ENCODE measurements at regions not wholly inside any gene's neighbourhood (a gene's known extent, or its start where the extent isn't known, plus 50 kb on each side); places are given as distances from the start of the nearest gene placed in this dataset.

DNA sequence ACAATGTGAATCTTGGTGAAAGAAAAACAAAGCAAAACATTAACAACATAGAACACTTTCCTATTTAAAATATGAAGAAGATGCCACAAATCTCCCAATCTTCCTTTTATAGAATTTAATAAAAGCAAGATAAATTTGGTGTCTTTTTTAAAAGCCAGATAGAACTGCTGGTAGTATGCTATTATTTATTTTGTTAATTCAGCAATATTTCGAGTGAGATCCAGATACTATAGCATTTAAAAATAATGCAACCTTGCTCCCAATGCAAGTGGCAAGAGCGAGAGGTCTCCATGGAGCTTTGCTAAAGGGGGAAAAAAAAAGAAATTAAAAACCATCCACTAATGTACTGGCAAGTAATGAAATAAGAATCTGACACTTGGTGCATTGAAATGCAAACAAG, 121.8 kb downstream of the IL20RB start:
- Histone ChIP-seq H3K27me3 (replicated peaks in 1 of 2; ENCODE audit: control insufficient read depth in 2 of 2, extremely low read depth in 1 of 2, insufficient read depth in 2 of 2, low read length in 1 of 2) (peaks cover 0 to 2% of the 10 kb centered on the region in 2 experiments), H3K27ac (ENCODE audit: low read length) (no peak overlapping the region), H3K4me3 (ENCODE audit: control insufficient read depth in 1 of 2, extremely low read depth in 1 of 2, low read length in 1 of 2) (no peak overlapping the region), H3K9me3 (no peaks in the 10 kb centered on the region), H3K4me1 (ENCODE audit: control insufficient read depth in 1 of 2, extremely low read depth in 1 of 2, insufficient read depth in 2 of 2, low read length in 2 of 2) (no peaks in the 10 kb centered on the region), H3K36me3 (ENCODE audit: control insufficient read depth in 2 of 2, extremely low read depth in 1 of 2, insufficient read depth in 1 of 2, low read length in 1 of 2) (no peaks in the 10 kb centered on the region)
- ChIA-PET CTCF (no interaction called here), POLR2A (no interaction called here)
- Mint-ChIP-seq H3K4me3 (no peak overlapping the region), H3K27me3 (peaks cover 29 to 39% of the 10 kb centered on the region in 2 donors), H3K36me3 (no peaks in the 10 kb centered on the region), H3K27ac (no peak overlapping the region), H3K9me3 (no peaks in the 10 kb centered on the region), H3K4me1 (no peaks in the 10 kb centered on the region)
- DNase-seq = no peak
- WGBS (ENCODE audit: insufficient coverage) = no CpG with 5 or more reads among the region's 2 CpGs
- ATAC-seq (replicated peaks in 1 of 4) = no peak

DNA sequence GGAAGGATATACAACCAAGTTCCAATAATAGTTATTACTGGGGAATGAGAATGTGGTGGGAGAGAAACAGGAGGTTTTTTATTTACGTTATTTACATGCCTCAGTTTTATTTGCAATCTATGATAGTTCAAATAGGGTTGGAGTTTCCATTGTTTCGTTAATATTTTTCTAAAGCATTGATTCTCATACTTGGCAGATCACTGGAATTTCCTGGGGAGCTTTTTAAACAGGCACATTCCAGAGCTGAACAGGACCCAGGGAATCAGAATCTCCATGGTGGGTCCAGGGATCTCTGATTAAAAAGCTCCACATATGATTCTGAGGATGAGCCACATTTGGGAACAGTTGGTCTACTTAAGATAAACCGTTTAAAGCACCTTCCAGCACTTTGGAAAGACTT, 123.9 kb downstream of the IL20RB start:
- WGBS (ENCODE audit: insufficient coverage) = no CpG with 5 or more reads among the region's 3 CpGs
- no peak overlapping the region for H3K27ac ChIP-seq (ENCODE audit: low read length)
- DNase-seq = no peak
- ChIA-PET CTCF (no interaction called here), POLR2A (interaction anchor here in 1 of 2 donors (0.5 kb wide), 1 partner anchor 12 kb away, joined by 7 read pairs; no protein-coding TSS in a partner anchor)
- Mint-ChIP-seq H3K4me1 (no peaks in the 10 kb centered on the region), H3K9me3 (no peaks in the 10 kb centered on the region), H3K27me3 (peaks cover 26 to 29% of the 10 kb centered on the region in 2 donors), H3K27ac (no peak overlapping the region), H3K36me3 (no peaks in the 10 kb centered on the region), H3K4me3 (no peak overlapping the region)
- no peaks in the 10 kb centered on the region for H3K4me1 ChIP-seq (ENCODE audit: control insufficient read depth in 1 of 2, extremely low read depth in 1 of 2, insufficient read depth in 2 of 2, low read length in 2 of 2)
- no peaks in the 10 kb centered on the region for H3K9me3 ChIP-seq
- H3K36me3 ChIP-seq (ENCODE audit: control insufficient read depth in 2 of 2, extremely low read depth in 1 of 2, insufficient read depth in 1 of 2, low read length in 1 of 2) = no peaks in the 10 kb centered on the region
- H3K27me3 ChIP-seq (replicated peaks in 1 of 2; ENCODE audit: control insufficient read depth in 2 of 2, extremely low read depth in 1 of 2, insufficient read depth in 2 of 2, low read length in 1 of 2) = peaks cover 0 to 2% of the 10 kb centered on the region in 2 experiments
- no peak overlapping the region for H3K4me3 ChIP-seq (ENCODE audit: control insufficient read depth in 1 of 2, extremely low read depth in 1 of 2, low read length in 1 of 2)
- ATAC-seq (replicated peaks in 1 of 4) = no peak

DNA sequence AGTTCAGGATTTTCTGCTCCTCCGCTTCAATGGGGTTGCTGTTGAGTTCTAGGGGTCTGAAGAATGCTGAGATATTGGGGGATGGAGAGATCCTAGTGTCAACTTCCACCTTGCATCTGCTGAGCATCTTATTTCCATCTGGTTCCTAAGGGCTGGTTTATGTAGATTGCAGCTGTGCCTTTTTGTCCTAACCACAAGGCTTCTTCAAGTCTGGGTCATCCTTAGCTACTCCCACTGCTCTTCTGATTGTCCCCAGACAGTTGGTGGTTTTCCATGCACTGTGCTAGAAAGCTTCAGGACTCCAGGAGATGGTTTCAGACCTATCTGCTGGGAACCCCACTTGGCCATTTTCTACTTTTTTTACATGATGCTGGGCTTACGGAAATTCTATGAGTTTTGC, 125.0 kb downstream of the IL20RB start:
- WGBS (ENCODE audit: insufficient coverage) = 100% methylated on average over 1 of the region's 2 CpGs
- CTCF ChIA-PET = no interaction called here
- no peaks in the 10 kb centered on the region for H3K4me1 Mint-ChIP-seq

DNA sequence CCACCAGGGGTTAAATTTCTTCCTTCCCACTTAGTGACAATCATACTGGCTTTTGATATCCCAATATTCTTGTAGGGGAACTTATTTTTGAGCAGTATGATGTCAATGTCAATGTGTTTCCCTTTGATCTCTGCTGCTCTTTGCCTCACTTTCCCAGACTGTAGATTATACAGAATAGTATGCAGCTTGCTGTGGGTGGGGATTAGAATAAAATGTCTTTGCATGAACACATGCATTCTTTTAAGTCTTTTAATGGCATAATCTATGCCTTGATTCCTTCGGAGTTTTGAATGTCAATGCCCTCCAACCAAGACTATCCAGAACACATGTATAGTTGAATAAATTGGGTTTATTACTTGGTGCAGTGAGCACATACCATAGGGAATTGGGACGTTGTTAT, 125.5 kb downstream of the IL20RB start:
- Mint-ChIP-seq H3K27me3 (peaks cover 17 to 18% of the 10 kb centered on the region in 2 donors), H3K4me1 (no peaks in the 10 kb centered on the region), H3K9me3 (no peaks in the 10 kb centered on the region), H3K36me3 (no peaks in the 10 kb centered on the region), H3K4me3 (no peak overlapping the region), H3K27ac (no peak overlapping the region)
- no peak overlapping the region for H3K27ac ChIP-seq (ENCODE audit: low read length)
- CTCF ChIA-PET = no interaction called here
- H3K9me3 ChIP-seq = no peaks in the 10 kb centered on the region
- no peaks in the 10 kb centered on the region for H3K4me1 ChIP-seq (ENCODE audit: control insufficient read depth in 1 of 2, extremely low read depth in 1 of 2, insufficient read depth in 2 of 2, low read length in 2 of 2)
- POLR2A ChIA-PET = no interaction called here
- WGBS (ENCODE audit: insufficient coverage) = no CpG with 5 or more reads among the region's 2 CpGs
- ATAC-seq (replicated peaks in 1 of 4) (no peak), DNase-seq (no peak)
- H3K27me3 ChIP-seq (replicated peaks in 1 of 2; ENCODE audit: control insufficient read depth in 2 of 2, extremely low read depth in 1 of 2, insufficient read depth in 2 of 2, low read length in 1 of 2) = peaks cover 0 to 6% of the 10 kb centered on the region in 2 experiments
- no peaks in the 10 kb centered on the region for H3K36me3 ChIP-seq (ENCODE audit: control insufficient read depth in 2 of 2, extremely low read depth in 1 of 2, insufficient read depth in 1 of 2, low read length in 1 of 2)
- no peak overlapping the region for H3K4me3 ChIP-seq (ENCODE audit: control insufficient read depth in 1 of 2, extremely low read depth in 1 of 2, low read length in 1 of 2)

More for the DNA sequence above, 125.0 kb downstream of the IL20RB start:
- POLR2A ChIA-PET = no interaction called here
- no peaks in the 10 kb centered on the region for H3K36me3 ChIP-seq (ENCODE audit: control insufficient read depth in 2 of 2, extremely low read depth in 1 of 2, insufficient read depth in 1 of 2, low read length in 1 of 2)
- no peak overlapping the region for H3K4me3 ChIP-seq (ENCODE audit: control insufficient read depth in 1 of 2, extremely low read depth in 1 of 2, low read length in 1 of 2)
- H3K27ac Mint-ChIP-seq = no peak overlapping the region
- H3K4me1 ChIP-seq (ENCODE audit: control insufficient read depth in 1 of 2, extremely low read depth in 1 of 2, insufficient read depth in 2 of 2, low read length in 2 of 2) = no peaks in the 10 kb centered on the region
- DNase-seq (no peak), ATAC-seq (replicated peaks in 1 of 4) (no peak)
- H3K9me3 ChIP-seq = no peaks in the 10 kb centered on the region
- no peak overlapping the region for H3K27ac ChIP-seq (ENCODE audit: low read length)
- H3K9me3 Mint-ChIP-seq = no peaks in the 10 kb centered on the region
- H3K27me3 ChIP-seq (replicated peaks in 1 of 2; ENCODE audit: control insufficient read depth in 2 of 2, extremely low read depth in 1 of 2, insufficient read depth in 2 of 2, low read length in 1 of 2) = peaks cover 0 to 6% of the 10 kb centered on the region in 2 experiments
- H3K4me3 Mint-ChIP-seq = no peak overlapping the region
- peaks cover 22% of the 10 kb centered on the region in 2 donors for H3K27me3 Mint-ChIP-seq
- H3K36me3 Mint-ChIP-seq = no peaks in the 10 kb centered on the region

DNA sequence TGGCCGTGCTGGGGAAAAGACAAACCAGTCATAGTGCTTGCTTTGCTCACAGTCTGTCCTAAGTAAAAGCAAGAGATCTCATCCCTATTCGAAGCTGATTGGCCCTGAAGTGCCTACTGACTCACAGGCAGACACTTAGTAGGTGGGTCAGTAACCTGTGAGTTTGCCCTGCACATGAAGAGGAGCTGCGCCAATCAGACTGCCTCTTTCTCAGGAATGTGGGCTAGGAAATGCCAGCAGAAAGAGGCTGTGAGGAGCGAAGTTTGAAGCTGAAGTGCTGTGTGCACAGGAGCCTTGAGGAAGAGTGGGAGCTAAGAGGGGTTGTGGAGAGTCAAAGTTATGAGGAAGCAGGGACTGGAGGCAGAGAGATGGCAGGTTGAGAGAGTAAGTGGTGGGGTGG, 126.8 kb downstream of the IL20RB start:
- H3K36me3 ChIP-seq (ENCODE audit: control insufficient read depth in 2 of 2, extremely low read depth in 1 of 2, insufficient read depth in 1 of 2, low read length in 1 of 2) = no peaks in the 10 kb centered on the region
- no peak overlapping the region for H3K4me3 Mint-ChIP-seq
- H3K4me1 ChIP-seq (ENCODE audit: control insufficient read depth in 1 of 2, extremely low read depth in 1 of 2, insufficient read depth in 2 of 2, low read length in 2 of 2) = no peaks in the 10 kb centered on the region
- no peak overlapping the region for H3K27ac Mint-ChIP-seq
- 48% methylated on average over 4 of the region's 4 CpGs for WGBS (ENCODE audit: insufficient coverage)
- no peaks in the 10 kb centered on the region for H3K9me3 Mint-ChIP-seq
- DNase-seq (no peak), ATAC-seq (replicated peaks in 1 of 4) (no peak)
- H3K4me3 ChIP-seq (ENCODE audit: control insufficient read depth in 1 of 2, extremely low read depth in 1 of 2, low read length in 1 of 2) = no peak overlapping the region
- no peaks in the 10 kb centered on the region for H3K9me3 ChIP-seq
- H3K4me1 Mint-ChIP-seq = no peaks in the 10 kb centered on the region
- POLR2A ChIA-PET = no interaction called here
- H3K36me3 Mint-ChIP-seq = no peaks in the 10 kb centered on the region
- H3K27me3 ChIP-seq (replicated peaks in 1 of 2; ENCODE audit: control insufficient read depth in 2 of 2, extremely low read depth in 1 of 2, insufficient read depth in 2 of 2, low read length in 1 of 2) = peaks cover 0 to 6% of the 10 kb centered on the region in 2 experiments
- peaks cover 17% of the 10 kb centered on the region in 2 donors for H3K27me3 Mint-ChIP-seq
- CTCF ChIA-PET = no interaction called here
- no peak overlapping the region for H3K27ac ChIP-seq (ENCODE audit: low read length)

DNA sequence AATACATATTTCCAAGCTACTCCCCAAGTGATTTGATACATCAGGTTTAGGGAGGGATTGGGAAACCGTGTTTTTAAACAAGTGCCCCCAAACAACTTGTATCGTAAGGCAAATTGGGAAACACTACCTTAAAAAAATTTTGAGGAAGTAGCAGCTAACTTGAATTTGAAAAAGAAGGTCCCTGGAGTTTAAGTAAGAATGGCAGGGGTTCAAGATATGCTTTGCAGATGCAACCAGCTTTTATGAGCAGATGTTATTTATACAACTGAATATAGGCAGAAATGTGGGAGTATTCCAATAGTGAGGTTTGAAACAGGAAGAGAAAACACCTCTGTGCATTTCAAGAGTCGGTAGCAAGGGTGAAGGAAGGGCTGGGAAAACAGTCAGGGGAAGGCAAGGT, 139.6 kb downstream of the IL20RB start:
- no peak overlapping the region for H3K27ac Mint-ChIP-seq
- no peaks in the 10 kb centered on the region for H3K9me3 Mint-ChIP-seq
- H3K4me3 Mint-ChIP-seq = no peak overlapping the region
- Histone ChIP-seq H3K27me3 (replicated peaks in 1 of 2; ENCODE audit: control insufficient read depth in 2 of 2, extremely low read depth in 1 of 2, insufficient read depth in 2 of 2, low read length in 1 of 2) (peaks cover 2 to 5% of the 10 kb centered on the region in 2 experiments), H3K4me1 (ENCODE audit: control insufficient read depth in 1 of 2, extremely low read depth in 1 of 2, insufficient read depth in 2 of 2, low read length in 2 of 2) (no peaks in the 10 kb centered on the region), H3K36me3 (ENCODE audit: control insufficient read depth in 2 of 2, extremely low read depth in 1 of 2, insufficient read depth in 1 of 2, low read length in 1 of 2) (no peaks in the 10 kb centered on the region), H3K4me3 (ENCODE audit: control insufficient read depth in 1 of 2, extremely low read depth in 1 of 2, low read length in 1 of 2) (no peak overlapping the region), H3K9me3 (no peaks in the 10 kb centered on the region), H3K27ac (ENCODE audit: low read length) (no peak overlapping the region)
- H3K4me1 Mint-ChIP-seq = no peaks in the 10 kb centered on the region
- peaks cover 13 to 24% of the 10 kb centered on the region in 2 donors for H3K27me3 Mint-ChIP-seq
- POLR2A ChIA-PET = no interaction called here
- ATAC-seq (replicated peaks in 1 of 4) (no peak), DNase-seq (no peak)
- no peaks in the 10 kb centered on the region for H3K36me3 Mint-ChIP-seq
- CTCF ChIA-PET = interaction anchor here (0.6 to 1.2 kb wide), 3 partner anchors 9 to 12 kb away, joined by 4 read pairs; no protein-coding TSS in a partner anchor
- 36% methylated on average over 3 of the region's 3 CpGs for WGBS (ENCODE audit: insufficient coverage)

DNA sequence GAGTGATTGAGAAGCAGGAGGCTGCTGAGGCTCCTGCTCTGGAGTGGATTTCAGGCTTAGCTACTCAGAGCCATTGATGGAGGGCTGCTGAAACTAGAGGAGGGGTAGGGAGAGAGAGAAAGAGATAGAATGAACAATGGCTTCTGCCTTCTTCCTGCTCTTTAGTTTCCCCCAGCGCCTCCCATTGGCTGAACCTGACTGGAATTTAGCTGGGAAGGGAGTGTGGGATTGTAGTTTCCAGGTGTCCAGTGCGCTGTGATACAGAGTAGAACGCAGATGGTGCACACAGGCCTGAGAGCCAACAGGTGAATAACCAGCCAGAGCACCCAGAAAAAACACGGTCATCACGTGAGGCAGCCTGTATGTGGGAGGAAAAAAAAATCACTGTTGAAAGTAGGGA, 140.1 kb downstream of the IL20RB start:
- H3K36me3 ChIP-seq (ENCODE audit: control insufficient read depth in 2 of 2, extremely low read depth in 1 of 2, insufficient read depth in 1 of 2, low read length in 1 of 2) = no peaks in the 10 kb centered on the region
- no peaks in the 10 kb centered on the region for H3K4me1 ChIP-seq (ENCODE audit: control insufficient read depth in 1 of 2, extremely low read depth in 1 of 2, insufficient read depth in 2 of 2, low read length in 2 of 2)
- H3K4me3 ChIP-seq (ENCODE audit: control insufficient read depth in 1 of 2, extremely low read depth in 1 of 2, low read length in 1 of 2) = no peak overlapping the region
- H3K9me3 Mint-ChIP-seq = no peaks in the 10 kb centered on the region
- H3K36me3 Mint-ChIP-seq = no peaks in the 10 kb centered on the region
- 76% methylated on average over 5 of the region's 5 CpGs for WGBS (ENCODE audit: insufficient coverage)
- CTCF ChIA-PET = interaction anchor here (0.6 to 1.2 kb wide), 3 partner anchors 8 to 12 kb away, joined by 4 read pairs; no protein-coding TSS in a partner anchor
- peaks cover 2 to 5% of the 10 kb centered on the region in 2 experiments for H3K27me3 ChIP-seq (replicated peaks in 1 of 2; ENCODE audit: control insufficient read depth in 2 of 2, extremely low read depth in 1 of 2, insufficient read depth in 2 of 2, low read length in 1 of 2)
- no peak overlapping the region for H3K27ac ChIP-seq (ENCODE audit: low read length)
- no peak for ATAC-seq (replicated peaks in 1 of 4)
- H3K27ac Mint-ChIP-seq = no peak overlapping the region
- no peaks in the 10 kb centered on the region for H3K9me3 ChIP-seq
- POLR2A ChIA-PET = no interaction called here
- no peak overlapping the region for H3K4me3 Mint-ChIP-seq
- H3K4me1 Mint-ChIP-seq = no peaks in the 10 kb centered on the region
- DNase-seq = no peak
- peaks cover 13 to 19% of the 10 kb centered on the region in 2 donors for H3K27me3 Mint-ChIP-seq
